ENCODE measurements at regions not wholly inside any gene's neighbourhood (a gene's known extent, or its start where the extent isn't known, plus 50 kb on each side); places are given as distances from the start of the nearest gene placed in this dataset.
A peak's percentile ranks its signal among the peaks of the same experiment; 100 is the strongest.

- peak; percentile 47 for DNase-seq (ENCODE audit: low read depth, low spot score)
- H3K27me3 ChIP-seq (ENCODE audit: control insufficient read depth, insufficient read depth, low read length) = no peaks in the 10 kb centered on the region
- no peaks in the 10 kb centered on the region for H3K9me3 ChIP-seq (ENCODE audit: control insufficient read depth, insufficient read depth, low read length)
- H3K4me3 ChIP-seq (ENCODE audit: low read depth, low read length) = no peak overlapping the region
- H3K27ac ChIP-seq (ENCODE audit: low read depth, low read length) = no peak overlapping the region
- peak; percentile 85 for TF ChIP-seq CTCF (IDR thresholded peaks at IDR 0.05; ENCODE audit: low read depth, low read length)
- POLR2A ChIA-PET = interaction anchor here (0.6 to 1.1 kb wide), 2 partner anchors 124 to 338 kb away, joined by 3 to 5 read pairs; partner anchors contain the start of genes CCDC83 and PICALM
- CTCF ChIA-PET = interaction anchor here (0.6 to 2.5 kb wide), 51 partner anchors 8 to 584 kb away, joined by 3 to 37 read pairs (median 4); partner anchors contain the start of genes CCDC83 and PICALM
Observed at GRCh38 chr11:86193297-86194095, 51.1 kb upstream of the EED start.

GRCh38 chr11:86192519-86193257 is 51.9 kb upstream of the EED start:
- no peak for TF ChIP-seq CTCF (IDR thresholded peaks at IDR 0.05; ENCODE audit: low read depth, low read length)
- POLR2A ChIA-PET = interaction anchor here (1.1 kb wide), 1 partner anchor 123 kb away, joined by 5 read pairs; the partner anchor contains the start of gene PICALM
- H3K27ac ChIP-seq (ENCODE audit: low read depth, low read length) = no peak overlapping the region
- no peak for DNase-seq (ENCODE audit: low read depth, low spot score)
- no peaks in the 10 kb centered on the region for H3K27me3 ChIP-seq (ENCODE audit: control insufficient read depth, insufficient read depth, low read length)
- H3K4me3 ChIP-seq (ENCODE audit: low read depth, low read length) = no peak overlapping the region
- no peaks in the 10 kb centered on the region for H3K9me3 ChIP-seq (ENCODE audit: control insufficient read depth, insufficient read depth, low read length)
- CTCF ChIA-PET = interaction anchor here (0.6 to 2.5 kb wide), 28 partner anchors 9 to 337 kb away, joined by 3 to 37 read pairs (median 6); partner anchors contain the start of genes CCDC83 and PICALM

- ChIA-PET CTCF (no interaction called here), POLR2A (no interaction called here)
- no peak for DNase-seq (ENCODE audit: low read depth, low spot score)
Observed at GRCh38 chr11:86191874-86192273, 52.7 kb upstream of the EED start.

GRCh38 chr11:86187027-86187426 is 57.5 kb upstream of the EED start:
- Histone ChIP-seq H3K9me3 (ENCODE audit: control insufficient read depth, insufficient read depth, low read length) (no peaks in the 10 kb centered on the region), H3K27me3 (ENCODE audit: control insufficient read depth, insufficient read depth, low read length) (no peaks in the 10 kb centered on the region), H3K27ac (ENCODE audit: low read depth, low read length) (no peak overlapping the region), H3K4me3 (ENCODE audit: low read depth, low read length) (no peak overlapping the region)
- CTCF ChIA-PET = interaction anchor here (0.7 kb wide), 1 partner anchor 32 kb away, joined by 3 read pairs; no protein-coding TSS in a partner anchor
- TF ChIP-seq CTCF (IDR thresholded peaks at IDR 0.05; ENCODE audit: low read depth, low read length) = no peak
- no peak for DNase-seq (ENCODE audit: low read depth, low spot score)
- POLR2A ChIA-PET = no interaction called here

More at GRCh38 chr11:86191874-86192273, 52.7 kb upstream of the EED start:
- H3K4me3 ChIP-seq (ENCODE audit: low read depth, low read length) = no peak overlapping the region
- TF ChIP-seq CTCF (IDR thresholded peaks at IDR 0.05; ENCODE audit: low read depth, low read length) = no peak
- no peak overlapping the region for H3K27ac ChIP-seq (ENCODE audit: low read depth, low read length)
- no peaks in the 10 kb centered on the region for H3K27me3 ChIP-seq (ENCODE audit: control insufficient read depth, insufficient read depth, low read length)
- H3K9me3 ChIP-seq (ENCODE audit: control insufficient read depth, insufficient read depth, low read length) = no peaks in the 10 kb centered on the region

Data from AG04450 (cell line).